HepG2 (cell line): ENCODE measurements at regions not wholly inside any gene's neighbourhood (a gene's known extent, or its start where the extent isn't known, plus 50 kb on each side); places are given as distances from the start of the nearest gene placed in this dataset.

Experiments
- ATAC-seq: fragments of 200-7000 bp; cut with Tn5 transposase; 3 replicates; pipeline ENCODE4 v1.9.1; 2020; ENCODE audit warnings: mild to moderate bottlenecking, moderate library complexity
- BruUV-seq: library from RNA; stranded (reverse); fragments of 400-500 nt; replicated peaks from 2 replicates; lab custom pipeline; 2021; lab: Mats Ljungman, UMichigan
- CTCF ChIA-PET: fragments of 300-600 bp; formaldehyde crosslinking; extraction: SDS; loops from one replicate; lab custom pipeline; 2021; ENCODE audit warnings: low total read pairs, inconsistent platforms, low intra/inter-chr PET ratio; lab: Yijun Ruan, JAX
- POLR2A ChIA-PET: fragments of 350-600 bp; sonication (Branson Sonifier 250); formaldehyde crosslinking; loops from one replicate; lab custom pipeline; 2020; ENCODE audit warnings: antibody characterized with exemption, inconsistent platforms; lab: Yijun Ruan, JAX
- DNase-seq: peaks from one replicate; pipeline ENCODE4 v3.0.0-alpha.2; 2015; ENCODE audit warnings: low spot score
- FAIRE-seq: peaks from 3 replicates; lab custom pipeline; 2011; peaks lifted over from hg19 to GRCh38; lab: Jason Lieb, UNC
- H2AFZ ChIP-seq: one replicate; pipeline ENCODE4 v1.6.1; 2011; ENCODE audit warnings: low read length, inconsistent platforms
- H3K27ac ChIP-seq: fragments of 300-600 bp; 3 replicates; pipeline ENCODE4 v1.8.0; 2011; ENCODE audit warnings: mixed run types, mild to moderate bottlenecking, mixed read lengths, low read length, inconsistent platforms; ENCODE audit not compliant: insufficient read depth; ENCODE audit errors: extremely low read length
- H3K27me3 ChIP-seq, 2 experiments: fragments of 200-600 bp in 1 of 2; 2 replicates in 1 of 2; 3 replicates in 1 of 2; pipeline versions ENCODE4 v1.6.0 to v1.8.0; 2011; ENCODE audit warnings: low read length in 2 of 2, mild to moderate bottlenecking in 2 of 2, moderate library complexity in 2 of 2, inconsistent platforms in 1 of 2; ENCODE audit not compliant: insufficient read depth in 2 of 2, control insufficient read depth in 1 of 2
- H3K36me3 ChIP-seq, 2 experiments: fragments of 200-600 bp in 1 of 2; replicated peaks in 1 of 2; 2 replicates in 1 of 2; 3 replicates in 1 of 2; pipeline versions ENCODE4 v1.5.1 to v1.8.0; 2011; ENCODE audit warnings: low read length in 2 of 2, inconsistent platforms in 1 of 2; ENCODE audit not compliant: insufficient read depth in 2 of 2, control insufficient read depth in 1 of 2
- H3K4me1 ChIP-seq: 2 replicates; pipeline ENCODE4 v1.5.1; 2012; ENCODE audit warnings: low read length, inconsistent platforms; ENCODE audit not compliant: insufficient read depth
- H3K4me2 ChIP-seq: 2 replicates; pipeline ENCODE4 v1.6.0; 2011; ENCODE audit warnings: low read depth, low read length, inconsistent platforms
- H3K4me3 ChIP-seq, 3 experiments: fragments of 200-600 bp in 1 of 3; sonication (generic), shearing (Covaris generic) in 1 of 3; replicated peaks in 1 of 3; 2 replicates each; pipeline ENCODE4 v1.5.1; 2011 to 2016; ENCODE audit warnings: low read length in 3 of 3, inconsistent platforms in 2 of 3, low read depth in 2 of 3, mild to moderate bottlenecking in 2 of 3, control low read depth in 1 of 3, mixed read lengths in 1 of 3; ENCODE audit not compliant: insufficient read depth in 1 of 3
- H3K79me2 ChIP-seq: one replicate; pipeline ENCODE4 v1.6.1; 2011; ENCODE audit warnings: low read length, inconsistent platforms; ENCODE audit not compliant: insufficient read depth
- H3K9ac ChIP-seq: 2 replicates; pipeline ENCODE4 v1.6.0; 2011; ENCODE audit warnings: mild to moderate bottlenecking, low read depth, low read length, inconsistent platforms; ENCODE audit not compliant: insufficient read depth
- H3K9me3 ChIP-seq: 2 replicates; pipeline ENCODE4 v1.5.1; 2012; ENCODE audit warnings: mild to moderate bottlenecking, low read length
- H4K20me1 ChIP-seq: 2 replicates; pipeline ENCODE4 v1.6.0; 2011; ENCODE audit warnings: inconsistent platforms, mild to moderate bottlenecking, low read length, moderate library complexity; ENCODE audit not compliant: insufficient read depth
- MXD3 ChIP-seq: IDR thresholded peaks from 2 replicates; pipeline ENCODE4 v1.6.1; 2016; ENCODE audit warnings: mild to moderate bottlenecking, missing biosample characterization, missing genetic modification reagents
- ZFX ChIP-seq: sonication (generic); formaldehyde crosslinking; IDR thresholded peaks from 2 replicates; pipeline ENCODE4 v1.4.0; 2020; ENCODE audit warnings: mild to moderate bottlenecking, low read depth, missing genetic modification reagents, moderate library complexity
- ZNF672 ChIP-seq: sonication (generic); formaldehyde crosslinking; IDR thresholded peaks from 2 replicates; pipeline ENCODE4 v1.8.1; 2022; ENCODE audit warnings: missing genetic modification reagents
- ZNF782 ChIP-seq: sonication (generic); formaldehyde crosslinking; IDR thresholded peaks from 2 replicates; pipeline ENCODE4 v1.4.0; 2020; ENCODE audit warnings: missing genetic modification reagents, mild to moderate bottlenecking, borderline replicate concordance
- WGBS: methylation state at CpG from one replicate; pipeline ENCODE4 v1.1.6; 2017; ENCODE audit warnings: low lambda C conversion rate; 5-methylcytosine and 5-hydroxymethylcytosine counted together
- in situ Hi-C: cut with HindIII; loops from 2 replicates; pipeline ENCODE4 v1.10.0; 2017; ENCODE audit warnings: low pct_unique_long_range_greater_than_20kb; ENCODE audit not compliant: extremely low pct_ligation_motif_present
- intact Hi-C: fragments of 100-400 bp; cut with micrococcal nuclease; formaldehyde crosslinking; loops from one replicate; pipeline ENCODE4 v1.10.0; 2022; ENCODE audit not compliant: unreplicated experiment

GRCh38 chr9:129401623-129402370 is 219.1 kb downstream of the C9orf50 start (continued):
- TF ChIP-seq ZNF672 (CRISPR knock-in tag), result no peak
- TF ChIP-seq, all 625 proteins: peak for 2

- CTCF ChIA-PET, result no interaction called here
- FAIRE-seq (no peak), DNase-seq (no peak), ATAC-seq (no peak)
- Histone ChIP-seq H2AFZ (no peak overlapping the region), H3K79me2 (no peaks in the 10 kb centered on the region), H3K27me3 (peaks cover 19 to 56% of the 10 kb centered on the region in 2 experiments), H3K9me3 (no peaks in the 10 kb centered on the region), H3K4me2 (peak overlapping the region; percentile 7; the same call in 1 of the 2 replicates), H3K9ac (no peak overlapping the region), H3K36me3 (no peaks in the 10 kb centered on the region), H4K20me1 (no peaks in the 10 kb centered on the region), H3K27ac (no peak overlapping the region), H3K4me1 (peaks cover 65% of the 10 kb centered on the region), H3K4me3 (no peak overlapping the region)
- POLR2A ChIA-PET, result no interaction called here
- in situ Hi-C loops, result no loop called here
- WGBS, result 50% methylated on average over 5 of the region's 17 CpGs
- no TSS peak for BruUV-seq
- TF ChIP-seq ZNF782 (0 out of 2 replicates have a peak, but pooled peaks have one; percentile 29), MXD3 (CRISPR knock-in tag) (no peak), ZFX (0 out of 2 replicates have a peak, but pooled peaks have one; percentile 22)
- intact Hi-C loops, result no loop called here
Measured at GRCh38 chr9:129400971-129401622, 219.8 kb downstream of the C9orf50 start.
